ENCODE measurements at regions not wholly inside any gene's neighbourhood (a gene's known extent, or its start where the extent isn't known, plus 50 kb on each side); places are given as distances from the start of the nearest gene placed in this dataset.

DNA sequence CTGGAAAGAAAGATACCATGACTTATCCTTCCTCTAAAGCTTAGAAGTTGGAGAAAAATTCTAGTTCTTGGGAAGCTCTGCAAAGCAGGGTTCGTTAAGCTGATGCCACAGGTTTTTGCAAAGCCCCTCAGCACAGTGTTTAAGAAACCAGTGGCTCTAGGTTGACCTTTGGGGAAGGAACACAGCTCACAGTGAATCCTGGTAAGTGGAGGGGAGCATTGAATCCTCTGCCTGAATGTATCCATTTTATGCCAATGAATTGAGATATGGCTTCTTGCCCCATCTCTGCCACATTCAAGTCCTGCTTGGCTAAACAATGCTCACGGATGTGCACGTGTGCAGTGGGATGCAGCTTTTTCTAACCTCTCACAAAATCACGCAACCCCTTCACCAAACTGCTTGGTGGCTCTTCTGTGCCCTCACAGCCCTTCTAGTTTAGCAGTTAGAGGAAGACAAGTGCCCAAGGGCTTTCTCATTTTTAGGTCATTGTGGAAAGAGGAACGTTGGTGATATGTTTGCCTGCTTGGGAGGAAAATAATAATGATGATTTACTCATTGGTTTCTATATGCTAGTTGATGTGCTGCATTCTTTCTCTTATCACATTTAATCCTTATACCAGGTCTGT lies 111.3 kb downstream of the DAD1 start:
- no peak for TF ChIP-seq ZFX (IDR thresholded peaks at IDR 0.05)
- TF ChIP-seq, protein P1, sequence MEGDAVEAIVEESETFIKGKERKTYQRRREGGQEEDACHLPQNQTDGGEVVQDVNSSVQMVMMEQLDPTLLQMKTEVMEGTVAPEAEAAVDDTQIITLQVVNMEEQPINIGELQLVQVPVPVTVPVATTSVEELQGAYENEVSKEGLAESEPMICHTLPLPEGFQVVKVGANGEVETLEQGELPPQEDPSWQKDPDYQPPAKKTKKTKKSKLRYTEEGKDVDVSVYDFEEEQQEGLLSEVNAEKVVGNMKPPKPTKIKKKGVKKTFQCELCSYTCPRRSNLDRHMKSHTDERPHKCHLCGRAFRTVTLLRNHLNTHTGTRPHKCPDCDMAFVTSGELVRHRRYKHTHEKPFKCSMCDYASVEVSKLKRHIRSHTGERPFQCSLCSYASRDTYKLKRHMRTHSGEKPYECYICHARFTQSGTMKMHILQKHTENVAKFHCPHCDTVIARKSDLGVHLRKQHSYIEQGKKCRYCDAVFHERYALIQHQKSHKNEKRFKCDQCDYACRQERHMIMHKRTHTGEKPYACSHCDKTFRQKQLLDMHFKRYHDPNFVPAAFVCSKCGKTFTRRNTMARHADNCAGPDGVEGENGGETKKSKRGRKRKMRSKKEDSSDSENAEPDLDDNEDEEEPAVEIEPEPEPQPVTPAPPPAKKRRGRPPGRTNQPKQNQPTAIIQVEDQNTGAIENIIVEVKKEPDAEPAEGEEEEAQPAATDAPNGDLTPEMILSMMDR (conservative IDR thresholded peaks at IDR 0.05): no peak
- no peak overlapping the region for H3K27ac ChIP-seq

DNA sequence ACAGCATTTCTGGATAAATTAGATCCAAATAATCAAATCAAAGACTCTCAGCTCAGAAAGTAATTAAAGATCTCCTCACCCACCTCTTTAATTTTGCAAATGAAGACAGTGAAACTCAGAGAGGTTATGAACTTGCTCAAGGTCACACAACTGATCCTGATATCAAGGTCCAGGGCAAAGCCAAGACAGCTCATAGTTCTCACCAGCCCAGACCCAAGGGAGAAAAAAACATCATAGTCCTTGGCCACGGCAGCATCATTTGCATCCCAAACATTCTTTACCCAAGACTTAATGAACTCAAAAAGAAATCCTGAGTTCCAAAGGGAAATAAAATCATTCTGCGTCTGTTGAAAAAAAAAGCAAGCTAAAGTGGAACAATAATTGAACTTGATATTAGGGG lies 112.1 kb downstream of the DAD1 start:
- no peak overlapping the region for H3K27ac ChIP-seq
- TF ChIP-seq, protein P1 (conservative IDR thresholded peaks at IDR 0.05): no peak
- no peak for TF ChIP-seq ZFX (IDR thresholded peaks at IDR 0.05)

DNA sequence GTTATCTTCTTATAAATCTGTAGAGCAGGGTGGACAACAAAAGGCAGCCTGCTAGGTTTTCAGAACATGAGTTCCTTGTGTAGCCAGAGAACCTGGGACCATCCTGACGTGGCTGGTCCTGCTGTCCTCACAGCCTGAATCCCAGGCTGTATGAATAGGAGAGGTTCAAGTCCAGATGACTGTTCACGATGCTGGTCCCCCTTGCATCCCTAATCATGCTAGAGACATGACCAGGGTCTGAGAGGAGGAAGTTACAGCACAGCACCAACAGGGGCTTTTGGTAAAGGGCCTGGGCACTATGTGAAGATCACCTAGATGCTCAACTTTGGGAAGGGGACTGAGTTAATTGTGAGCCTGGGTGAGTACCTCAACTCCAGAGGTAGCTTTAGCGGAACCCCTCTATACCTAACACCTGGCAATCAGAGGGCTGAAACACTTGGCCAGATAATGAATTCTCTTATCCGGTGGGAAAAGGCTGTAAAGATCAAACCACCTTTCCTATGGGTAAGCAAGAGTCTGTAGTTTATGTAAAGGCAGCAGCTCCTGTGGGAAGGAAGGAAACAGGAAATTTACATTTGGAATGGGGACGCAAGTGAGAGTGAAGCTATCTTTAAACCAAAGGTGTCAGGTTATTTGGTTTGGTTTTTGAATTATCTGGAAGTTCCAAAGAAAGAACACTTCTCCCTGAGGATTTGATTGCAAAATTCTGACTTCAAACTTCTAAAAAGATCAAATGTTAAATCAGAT lies 112.8 kb downstream of the DAD1 start:
- no peak for TF ChIP-seq ZFX (IDR thresholded peaks at IDR 0.05)
- TF ChIP-seq, protein P1 (conservative IDR thresholded peaks at IDR 0.05): no peak
- H3K27ac ChIP-seq: no peak overlapping the region

DNA sequence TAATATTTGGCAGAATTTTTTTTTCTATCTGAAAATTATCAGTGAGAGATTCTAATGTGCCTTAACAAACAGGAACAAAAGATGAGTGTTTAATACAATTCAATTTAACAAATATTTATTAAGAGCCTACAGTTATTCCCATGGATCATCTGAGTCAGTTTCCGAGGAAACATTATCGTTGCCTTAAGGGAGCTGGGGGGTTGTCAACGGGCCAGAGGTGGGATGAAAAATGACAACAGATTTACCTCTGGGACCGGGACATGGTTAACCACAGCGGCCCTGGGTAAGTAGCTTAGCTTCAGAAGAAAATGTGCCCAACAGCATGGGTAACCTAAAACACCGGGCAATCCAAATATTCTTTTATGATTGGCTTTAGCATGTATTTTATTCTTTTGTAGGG lies 113.6 kb downstream of the DAD1 start:
- no peak for TF ChIP-seq ZFX (IDR thresholded peaks at IDR 0.05)
- TF ChIP-seq, protein P1 (conservative IDR thresholded peaks at IDR 0.05): no peak
- H3K27ac ChIP-seq: no peak overlapping the region

DNA sequence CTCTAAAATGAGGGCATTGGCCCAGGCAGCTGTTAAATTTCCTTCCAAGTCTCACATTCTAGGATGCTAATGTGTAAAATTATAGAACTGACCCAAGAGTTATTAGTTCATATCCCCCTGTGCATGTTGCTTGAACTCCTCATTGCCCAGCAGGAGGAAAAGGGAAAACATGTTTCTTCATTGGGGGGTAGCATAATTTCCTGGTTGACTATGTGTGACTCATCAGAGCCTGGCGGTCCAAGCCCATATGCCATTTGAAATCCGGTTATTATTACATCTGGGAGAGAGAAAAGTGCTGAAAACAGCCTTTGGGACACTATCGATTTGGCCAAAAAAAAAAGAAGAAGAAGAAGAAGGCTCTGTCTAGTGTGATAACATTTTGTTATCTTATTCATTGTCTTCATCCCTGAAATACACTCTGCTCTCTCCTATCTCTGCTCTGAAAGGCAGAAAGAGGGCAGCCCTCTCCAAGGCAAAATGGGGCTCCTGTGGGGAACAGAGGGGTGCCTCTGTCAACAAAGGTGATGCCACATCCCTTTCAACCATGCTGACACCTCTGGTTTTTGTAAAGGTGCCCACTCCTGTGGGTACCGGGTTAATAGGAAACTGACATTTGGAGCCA lies 114.2 kb downstream of the DAD1 start:
- no peak for TF ChIP-seq ZFX (IDR thresholded peaks at IDR 0.05)
- TF ChIP-seq, protein P1 (conservative IDR thresholded peaks at IDR 0.05): no peak
- no peak overlapping the region for H3K27ac ChIP-seq

DNA sequence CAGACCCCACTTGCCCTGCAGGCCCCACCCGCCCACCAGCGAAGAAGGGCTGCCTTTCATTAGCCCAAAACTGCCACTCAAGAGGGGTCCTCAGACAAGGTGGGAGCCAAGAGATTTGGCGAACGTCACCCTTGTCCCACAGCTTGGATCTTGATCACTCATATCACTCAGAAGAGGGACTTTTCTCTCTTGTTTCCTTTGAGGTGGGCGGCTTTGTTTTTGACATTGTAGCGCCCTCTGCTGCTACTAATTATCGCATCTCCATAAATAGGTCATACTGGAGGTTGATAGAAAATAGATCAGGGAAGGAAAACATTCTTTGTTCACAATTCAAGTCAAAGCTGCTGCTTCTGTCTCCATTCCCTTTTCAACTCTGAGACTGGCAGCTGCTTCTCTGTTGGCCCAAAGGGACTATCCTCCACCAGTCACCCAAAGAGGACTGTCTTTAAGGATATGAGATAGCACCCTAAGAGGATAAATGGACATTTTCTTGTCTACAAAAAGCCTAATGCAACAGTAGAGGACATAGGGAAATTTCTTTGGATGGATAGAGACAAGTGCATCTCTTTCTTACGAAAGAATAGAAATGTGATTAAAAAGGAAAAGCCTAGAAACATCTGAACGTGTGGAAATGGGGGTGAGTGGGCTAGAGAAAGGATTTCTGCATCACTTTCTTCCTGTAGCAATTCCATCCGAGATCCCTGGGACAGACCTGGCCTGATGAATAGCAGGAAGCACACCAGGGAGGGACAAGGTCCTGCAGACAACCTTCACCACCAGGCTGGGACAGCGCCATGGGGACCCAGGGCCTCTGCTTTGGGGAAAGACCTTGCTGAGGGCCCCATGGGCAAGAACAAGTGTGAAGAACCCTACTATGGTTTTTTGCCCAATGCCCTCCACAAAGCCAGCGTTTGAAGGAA lies 115.8 kb downstream of the DAD1 start:
- no peak for TF ChIP-seq ZFX (IDR thresholded peaks at IDR 0.05)
- TF ChIP-seq, protein P1 (conservative IDR thresholded peaks at IDR 0.05): peak; percentile 63

More for the DNA sequence above, 115.8 kb downstream of the DAD1 start:
- H3K27ac ChIP-seq: no peak overlapping the region

All from C4-2B (cell line).